Small intestine (tissue), 7 donors: ENCODE measurements at regions not wholly inside any gene's neighbourhood (a gene's known extent, or its start where the extent isn't known, plus 50 kb on each side); places are given as distances from the start of the nearest gene placed in this dataset.
A peak's percentile ranks its signal among the peaks of the same experiment; 100 is the strongest.
"Not testable (repeated sequence)": the region's sequence is repeated elsewhere in the genome, so short reads cannot be mapped to it uniquely, and the experiment has no call there.

Experiments
- DNase-seq, 2 donors: peaks; one replicate each; pipeline versions ENCODE4 v3.0.0 to v3.0.0-alpha.2; 2013
- FAIRE-seq: peaks from 2 replicates; lab custom pipeline; 2012; peaks lifted over from hg19 to GRCh38; lab: Jason Lieb, UNC
- H3K27ac ChIP-seq, 3 donors: one replicate each; pipeline ENCODE4 v1.5.1; 2013; ENCODE audit warnings: low read length in 2 of 3, mild to moderate bottlenecking in 2 of 3, control low read depth in 1 of 3, inconsistent platforms in 1 of 3, low read depth in 1 of 3, moderate library complexity in 1 of 3
- H3K27me3 ChIP-seq, 3 donors: one replicate each; pipeline ENCODE4 v1.6.1; 2013; ENCODE audit warnings: low read length in 3 of 3, inconsistent platforms in 1 of 3; ENCODE audit not compliant: control insufficient read depth in 3 of 3, insufficient read depth in 3 of 3
- H3K36me3 ChIP-seq, 3 donors: one replicate each; pipeline ENCODE4 v1.6.1; 2013; ENCODE audit warnings: low read length in 3 of 3, inconsistent platforms in 1 of 3, low read depth in 1 of 3, mild to moderate bottlenecking in 1 of 3, moderate library complexity in 1 of 3; ENCODE audit not compliant: control insufficient read depth in 3 of 3, insufficient read depth in 2 of 3
- H3K4me1 ChIP-seq, 3 donors: one replicate each; pipeline ENCODE4 v1.6.1; 2013; ENCODE audit warnings: low read length in 2 of 3, inconsistent platforms in 1 of 3, low read depth in 1 of 3, mild to moderate bottlenecking in 1 of 3, moderate library complexity in 1 of 3; ENCODE audit not compliant: control insufficient read depth in 3 of 3, insufficient read depth in 2 of 3
- H3K4me3 ChIP-seq, 3 donors: one replicate each; pipeline ENCODE4 v1.5.1; 2013; ENCODE audit warnings: low read length in 3 of 3, control low read depth in 1 of 3, inconsistent platforms in 1 of 3, low read depth in 1 of 3, mild to moderate bottlenecking in 1 of 3, moderate library complexity in 1 of 3
- H3K9me3 ChIP-seq, 2 donors: one replicate each; pipeline ENCODE4 v1.6.1; 2013; ENCODE audit warnings: low read depth in 1 of 2, low read length in 1 of 2; ENCODE audit not compliant: control insufficient read depth in 2 of 2, insufficient read depth in 1 of 2
- WGBS, 3 donors: extraction: QIAGEN DNeasy Blood & Tissue Kit; methylation state at CpG; one replicate each; pipeline ENCODE4 v1.1.7; 2013; 5-methylcytosine and 5-hydroxymethylcytosine counted together
- donor health status: healthy with polysubstance abuse.
- donor health status: control.
- donor health status: control.
- donor health status: Bipolar disorder and iron deficiency.
- donor health status: healthy.

DNA sequence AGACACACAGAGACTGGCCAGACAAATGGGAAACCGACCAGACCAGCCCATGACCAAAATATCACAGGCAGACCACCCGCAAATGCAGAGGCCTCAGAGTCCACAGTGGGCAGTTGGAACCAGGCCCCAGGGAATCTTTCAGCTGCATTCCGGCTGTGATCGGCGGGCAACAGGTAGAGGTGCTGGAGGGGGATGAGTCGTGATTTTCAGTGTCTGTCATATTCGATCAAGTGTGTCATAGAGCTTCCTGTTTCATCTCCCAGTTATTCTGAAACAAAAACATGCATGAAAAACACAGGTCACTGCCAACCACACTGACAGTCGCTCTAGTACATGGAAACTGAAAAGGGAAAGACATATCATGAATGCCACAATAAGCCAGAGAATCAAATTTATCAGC lies 308.6 kb downstream of the BCL2L11 start:
- H3K36me3 ChIP-seq, H3K27me3 ChIP-seq, DNase-seq, H3K4me3 ChIP-seq, H3K27ac ChIP-seq, H3K4me1 ChIP-seq, H3K9me3 ChIP-seq, FAIRE-seq: not testable (repeated sequence)
- 66 to 82% (median 77%) methylated on average over 6 to 7 of the region's 8 CpGs for WGBS, 3 donors

GRCh38 chr2:111430817-111431661 lies 310.3 kb downstream of the BCL2L11 start:
- H3K27me3 ChIP-seq, H3K4me3 ChIP-seq, H3K36me3 ChIP-seq, FAIRE-seq, H3K27ac ChIP-seq, DNase-seq, H3K4me1 ChIP-seq, H3K9me3 ChIP-seq: not testable (repeated sequence)
- WGBS, 3 donors: 79 to 93% (median 87%) methylated on average over 5 to 7 of the region's 9 CpGs

GRCh38 chr2:111432423-111432822 lies 311.7 kb downstream of the BCL2L11 start:
- WGBS, 3 donors: 58 to 80% (median 69%) methylated on average over 3 of the region's 3 CpGs
- FAIRE-seq, DNase-seq: not testable (repeated sequence)

GRCh38 chr2:111432916-111433499 lies 312.3 kb downstream of the BCL2L11 start:
- FAIRE-seq: not testable (repeated sequence)

More at GRCh38 chr2:111432423-111432822, 311.7 kb downstream of the BCL2L11 start:
- H3K4me1 ChIP-seq, H3K9me3 ChIP-seq, H3K27me3 ChIP-seq, H3K4me3 ChIP-seq, H3K36me3 ChIP-seq, H3K27ac ChIP-seq: not testable (repeated sequence)

GRCh38 chr2:111433892-111434607 lies 313.3 kb downstream of the BCL2L11 start:
- DNase-seq, H3K4me3 ChIP-seq, H3K27me3 ChIP-seq, H3K9me3 ChIP-seq, H3K4me1 ChIP-seq, H3K36me3 ChIP-seq, FAIRE-seq, H3K27ac ChIP-seq: not testable (repeated sequence)
- WGBS, 3 donors: 57 to 75% (median 61%) methylated on average over 4 to 5 of the region's 5 CpGs

More at GRCh38 chr2:111432916-111433499, 312.3 kb downstream of the BCL2L11 start:
- 76 to 90% (median 88%) methylated on average over 3 to 4 of the region's 9 CpGs for WGBS, 3 donors
- H3K4me3 ChIP-seq, H3K4me1 ChIP-seq, H3K36me3 ChIP-seq, H3K27me3 ChIP-seq, H3K9me3 ChIP-seq, DNase-seq: not testable (repeated sequence)
- peak overlapping the region in 1 of 3 donors; percentile 32 for H3K27ac ChIP-seq

GRCh38 chr2:111434608-111434939 lies 313.9 kb downstream of the BCL2L11 start:
- not testable (repeated sequence) for DNase-seq, H3K4me1 ChIP-seq, H3K27ac ChIP-seq, H3K4me3 ChIP-seq, H3K36me3 ChIP-seq, FAIRE-seq, H3K27me3 ChIP-seq, H3K9me3 ChIP-seq
- WGBS, 3 donors: 89 to 95% (median 95%) methylated on average over 3 of the region's 4 CpGs

DNA sequence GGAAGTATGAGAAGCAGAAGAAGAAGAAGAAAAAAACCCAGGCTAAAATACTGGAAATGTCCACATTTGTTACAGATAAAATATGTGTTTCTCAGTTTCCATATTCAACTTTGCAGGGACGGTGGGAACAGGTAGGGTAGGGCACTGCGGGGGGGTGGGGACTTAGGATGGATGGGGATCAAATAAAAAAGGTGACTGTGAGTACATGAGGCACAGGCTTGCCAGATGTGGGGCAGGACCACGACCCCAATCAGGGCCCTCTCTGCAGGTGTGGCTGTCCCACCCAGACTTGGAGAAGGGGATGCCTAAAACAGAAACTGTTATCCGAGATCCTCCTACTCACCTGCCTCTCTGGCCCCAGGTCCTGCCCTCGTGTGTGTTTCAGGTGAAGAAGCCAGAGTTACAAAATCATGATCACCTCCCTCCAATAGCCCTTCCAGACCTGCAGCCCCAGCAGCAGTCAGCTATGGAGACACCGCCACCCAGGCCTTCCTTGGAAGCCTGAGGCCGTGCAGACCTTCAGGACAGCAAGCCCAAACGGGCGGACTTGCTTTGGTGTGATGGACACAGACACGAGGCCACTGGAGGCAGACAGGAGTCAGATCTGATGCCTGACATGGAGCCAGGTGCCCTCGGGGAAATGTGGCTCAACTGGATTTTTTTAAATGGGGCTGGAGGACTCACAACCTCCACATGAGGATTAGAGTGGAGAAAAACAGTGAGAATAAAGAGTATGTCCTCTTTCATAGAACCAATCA lies 315.0 kb downstream of the BCL2L11 start:
- not testable (repeated sequence) for FAIRE-seq, H3K4me1 ChIP-seq, H3K9me3 ChIP-seq, H3K27ac ChIP-seq, H3K36me3 ChIP-seq, H3K27me3 ChIP-seq, H3K4me3 ChIP-seq, DNase-seq
- WGBS, 3 donors: 57 to 71% (median 71%) methylated on average over 4 of the region's 11 CpGs

GRCh38 chr2:111436411-111436810 lies 315.7 kb downstream of the BCL2L11 start:
- WGBS, 3 donors: 9 to 51% (median 28%) methylated on average over 2 of the region's 5 CpGs
- FAIRE-seq: not testable (repeated sequence)

More at GRCh38 chr2:111436411-111436810, 315.7 kb downstream of the BCL2L11 start:
- not testable (repeated sequence) for H3K4me3 ChIP-seq, H3K27me3 ChIP-seq, H3K4me1 ChIP-seq, DNase-seq, H3K27ac ChIP-seq, H3K9me3 ChIP-seq, H3K36me3 ChIP-seq
